Endodermal cell (in vitro differentiated cells): ENCODE measurements at regions not wholly inside any gene's neighbourhood (a gene's known extent, or its start where the extent isn't known, plus 50 kb on each side); places are given as distances from the start of the nearest gene placed in this dataset.

ENCODE experiments used
- DNase-seq: peaks from one replicate; pipeline ENCODE4 v3.0.0-alpha.2; 2017
- H3K27ac ChIP-seq: 2 replicates; pipeline ENCODE4 v1.5.1; 2013; ENCODE audit warnings: mild to moderate bottlenecking, low read depth, low read length, moderate library complexity
- H3K27me3 ChIP-seq: 2 replicates; pipeline ENCODE4 v1.6.1; 2013; ENCODE audit warnings: mild to moderate bottlenecking, low read length, moderate library complexity; ENCODE audit not compliant: insufficient read depth, control insufficient read depth, poor library complexity, severe bottlenecking
- H3K36me3 ChIP-seq: 2 replicates; pipeline ENCODE4 v1.7.0; 2013; ENCODE audit warnings: mild to moderate bottlenecking, low read length, moderate library complexity; ENCODE audit not compliant: control insufficient read depth, insufficient read depth
- H3K4me1 ChIP-seq: one replicate; pipeline ENCODE4 v1.7.0; 2013; ENCODE audit warnings: low read length; ENCODE audit not compliant: control insufficient read depth, insufficient read depth
- H3K4me3 ChIP-seq: 2 replicates; pipeline ENCODE4 v1.5.1; 2013; ENCODE audit warnings: mild to moderate bottlenecking, low read length, moderate library complexity
- H3K9ac ChIP-seq: 2 replicates; pipeline ENCODE4 v1.6.1; 2013; ENCODE audit warnings: mild to moderate bottlenecking, low read length, moderate library complexity; ENCODE audit not compliant: poor library complexity, severe bottlenecking; ENCODE audit errors: extremely low read depth
- H3K9me3 ChIP-seq: 2 replicates; pipeline ENCODE4 v1.6.1; 2013; ENCODE audit warnings: mild to moderate bottlenecking, low read length, moderate library complexity; ENCODE audit not compliant: control insufficient read depth
- H3K27ac Mint-ChIP-seq: 2 replicates; pipeline ENCODE4 v1.8.0; 2020; ENCODE audit warnings: mixed read lengths
- H3K27me3 Mint-ChIP-seq: 2 replicates; pipeline ENCODE4 v1.8.0; 2021; ENCODE audit warnings: mild to moderate bottlenecking, mixed read lengths; ENCODE audit not compliant: insufficient read depth
- H3K36me3 Mint-ChIP-seq: 2 replicates; pipeline ENCODE4 v1.8.0; 2020; ENCODE audit warnings: low read depth, mixed read lengths
- H3K4me1 Mint-ChIP-seq: 2 replicates; pipeline ENCODE4 v1.8.0; 2020; ENCODE audit warnings: mixed read lengths
- H3K4me3 Mint-ChIP-seq: 2 replicates; pipeline ENCODE4 v1.8.0; 2020; ENCODE audit warnings: mild to moderate bottlenecking, moderate library complexity, mixed read lengths
- H3K9me3 Mint-ChIP-seq: 2 replicates; pipeline ENCODE4 v1.8.0; 2020; ENCODE audit warnings: mild to moderate bottlenecking, mixed read lengths
- WGBS, 2 experiments: methylation state at CpG; one replicate each; pipeline versions ENCODE4 v1.1.5 to v1.1.7; 2013; ENCODE audit warnings: missing lambda C conversion rate in 2 of 2, mixed read lengths in 1 of 2; ENCODE audit not compliant: insufficient coverage in 1 of 2, insufficient read length in 1 of 2; 5-methylcytosine and 5-hydroxymethylcytosine counted together
- TF ChIP-seq, protein P1 (sequence below): fragments of 200-600 bp; sonication (generic); conservative IDR thresholded peaks from 2 replicates; pipeline ENCODE4 v1.5.0; 2021; ENCODE audit warnings: antibody characterized with exemption, mild to moderate bottlenecking

- Mint-ChIP-seq H3K27me3 (no peaks in the 10 kb centered on the region), H3K4me1 (no peaks in the 10 kb centered on the region), H3K4me3 (no peak overlapping the region), H3K27ac (no peak overlapping the region), H3K9me3 (no peaks in the 10 kb centered on the region), H3K36me3 (no peaks in the 10 kb centered on the region)
- Histone ChIP-seq H3K27ac (no peak overlapping the region), H3K9me3 (no peaks in the 10 kb centered on the region), H3K4me1 (no peaks in the 10 kb centered on the region), H3K9ac (no peak overlapping the region), H3K4me3 (no peak overlapping the region), H3K36me3 (no peaks in the 10 kb centered on the region), H3K27me3 (no peaks in the 10 kb centered on the region)
- WGBS, 2 experiments, result 88% methylated on average over 3 of the region's 3 CpGs; no CpG with 5 or more reads in 1 of the 2 experiments
- TF ChIP-seq, protein P1, sequence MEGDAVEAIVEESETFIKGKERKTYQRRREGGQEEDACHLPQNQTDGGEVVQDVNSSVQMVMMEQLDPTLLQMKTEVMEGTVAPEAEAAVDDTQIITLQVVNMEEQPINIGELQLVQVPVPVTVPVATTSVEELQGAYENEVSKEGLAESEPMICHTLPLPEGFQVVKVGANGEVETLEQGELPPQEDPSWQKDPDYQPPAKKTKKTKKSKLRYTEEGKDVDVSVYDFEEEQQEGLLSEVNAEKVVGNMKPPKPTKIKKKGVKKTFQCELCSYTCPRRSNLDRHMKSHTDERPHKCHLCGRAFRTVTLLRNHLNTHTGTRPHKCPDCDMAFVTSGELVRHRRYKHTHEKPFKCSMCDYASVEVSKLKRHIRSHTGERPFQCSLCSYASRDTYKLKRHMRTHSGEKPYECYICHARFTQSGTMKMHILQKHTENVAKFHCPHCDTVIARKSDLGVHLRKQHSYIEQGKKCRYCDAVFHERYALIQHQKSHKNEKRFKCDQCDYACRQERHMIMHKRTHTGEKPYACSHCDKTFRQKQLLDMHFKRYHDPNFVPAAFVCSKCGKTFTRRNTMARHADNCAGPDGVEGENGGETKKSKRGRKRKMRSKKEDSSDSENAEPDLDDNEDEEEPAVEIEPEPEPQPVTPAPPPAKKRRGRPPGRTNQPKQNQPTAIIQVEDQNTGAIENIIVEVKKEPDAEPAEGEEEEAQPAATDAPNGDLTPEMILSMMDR, result no peak
- DNase-seq, result no peak
These were observed 342.6 kb upstream of the TMPO start for GRCh38 chr12:98172801-98173200.

DNA sequence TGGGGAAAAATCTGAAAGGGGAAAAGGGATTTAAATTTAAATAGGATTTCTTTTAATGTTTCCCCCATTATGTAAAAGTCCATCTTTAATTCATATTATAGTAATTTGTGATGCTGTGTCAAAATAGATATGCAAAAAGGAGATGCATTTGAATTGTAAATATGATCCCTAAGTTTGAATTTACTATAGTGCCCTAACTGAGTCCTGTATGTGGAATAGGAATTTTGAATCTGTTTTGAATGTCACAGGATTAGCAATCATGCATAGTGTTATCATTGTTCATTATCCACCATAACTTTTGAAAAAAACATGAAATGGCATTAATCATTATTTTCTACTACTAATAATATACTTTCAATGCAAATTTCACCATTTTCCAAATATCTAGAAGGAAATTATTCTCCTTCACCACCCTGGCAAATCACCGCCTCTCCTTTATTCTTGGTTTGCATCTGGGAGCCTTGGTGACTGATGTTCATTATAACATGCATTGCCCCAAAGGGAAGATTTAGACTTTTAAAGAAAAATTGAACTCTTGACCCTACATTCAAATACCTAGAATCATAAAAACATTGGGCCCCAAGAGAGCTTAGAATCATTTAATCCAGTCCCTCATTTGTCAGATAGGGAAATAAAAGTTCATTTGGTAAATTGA lies 341.5 kb upstream of the TMPO start:
- Histone ChIP-seq H3K9me3 (no peaks in the 10 kb centered on the region), H3K27ac (no peak overlapping the region), H3K27me3 (no peaks in the 10 kb centered on the region), H3K4me1 (no peaks in the 10 kb centered on the region), H3K9ac (no peak overlapping the region), H3K4me3 (no peak overlapping the region), H3K36me3 (no peaks in the 10 kb centered on the region)
- H3K4me3 Mint-ChIP-seq, result no peak overlapping the region
- H3K27me3 Mint-ChIP-seq, result no peaks in the 10 kb centered on the region
- no peaks in the 10 kb centered on the region for H3K4me1 Mint-ChIP-seq
- H3K36me3 Mint-ChIP-seq, result no peaks in the 10 kb centered on the region
- no peaks in the 10 kb centered on the region for H3K9me3 Mint-ChIP-seq
- DNase-seq, result no peak
- H3K27ac Mint-ChIP-seq, result no peak overlapping the region
- 94 to 100% methylated on average over 1 of the region's 1 CpG for WGBS, 2 experiments
- TF ChIP-seq, protein P1, result no peak

GRCh38 chr12:98174428-98174809 lies 341.0 kb upstream of the TMPO start:
- H3K27me3 Mint-ChIP-seq, result no peaks in the 10 kb centered on the region
- Histone ChIP-seq H3K9ac (no peak overlapping the region), H3K27me3 (no peaks in the 10 kb centered on the region), H3K27ac (no peak overlapping the region), H3K36me3 (no peaks in the 10 kb centered on the region), H3K4me3 (no peak overlapping the region), H3K4me1 (no peaks in the 10 kb centered on the region), H3K9me3 (no peaks in the 10 kb centered on the region)
- WGBS, 2 experiments, result 93 to 97% methylated on average over 5 of the region's 5 CpGs
- no peaks in the 10 kb centered on the region for H3K36me3 Mint-ChIP-seq
- no peak overlapping the region for H3K4me3 Mint-ChIP-seq
- no peak overlapping the region for H3K27ac Mint-ChIP-seq
- no peaks in the 10 kb centered on the region for H3K4me1 Mint-ChIP-seq
- TF ChIP-seq, protein P1, result no peak
- no peak for DNase-seq
- no peaks in the 10 kb centered on the region for H3K9me3 Mint-ChIP-seq
